ENCODE measurements at regions not wholly inside any gene's neighbourhood (a gene's known extent, or its start where the extent isn't known, plus 50 kb on each side); places are given as distances from the start of the nearest gene placed in this dataset.

DNA sequence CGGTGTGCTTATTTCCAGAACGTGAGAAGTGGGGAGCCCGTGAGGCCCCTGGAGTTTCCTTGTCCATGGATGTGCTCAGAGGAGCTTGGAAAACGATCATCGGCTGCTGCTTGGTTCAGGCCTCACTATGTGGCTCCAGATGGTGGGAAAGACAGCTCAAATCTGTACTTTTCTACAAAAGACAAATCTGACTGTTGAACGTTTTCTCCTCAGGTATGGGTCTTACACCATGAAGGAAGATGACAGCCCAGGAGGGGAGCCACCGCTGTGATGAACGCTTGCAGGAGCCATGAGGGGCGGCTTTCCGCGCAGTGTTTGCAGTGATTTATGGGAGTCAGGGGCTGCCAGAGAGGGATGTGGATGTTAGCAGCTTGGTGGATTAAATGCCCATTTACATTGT is 109.4 kb upstream of the E2F8 start:
- Histone ChIP-seq H4K20me1 (ENCODE audit: insufficient read depth, low read length) (no peaks in the 10 kb centered on the region), H3K27me3 (ENCODE audit: insufficient read depth, low read length) (no peaks in the 10 kb centered on the region), H3K27ac (ENCODE audit: low read depth, low read length, poor library complexity, severe bottlenecking) (no peak overlapping the region), H2AFZ (ENCODE audit: low read length) (no peak overlapping the region), H3K4me1 (ENCODE audit: insufficient read depth, low read length, severe bottlenecking) (no peaks in the 10 kb centered on the region), H3K4me2 (ENCODE audit: low read length) (no peak overlapping the region), H3K9me2 (ENCODE audit: low read depth, low read length) (no peaks in the 10 kb centered on the region), H3K79me2 (ENCODE audit: insufficient read depth, low read length) (no peaks in the 10 kb centered on the region), H3K9ac (ENCODE audit: low read length) (no peak overlapping the region), H3F3A (ENCODE audit: insufficient read depth, low read length) (no peaks in the 10 kb centered on the region), H3K4me3 (ENCODE audit: low read depth, low read length, poor library complexity, severe bottlenecking) (no peak overlapping the region), H3K36me3 (ENCODE audit: insufficient read depth, low read length) (no peaks in the 10 kb centered on the region), H3K9me3 (ENCODE audit: low read length) (no peaks in the 10 kb centered on the region)
- no peak for TF ChIP-seq EZH2 (IDR thresholded peaks at IDR 0.05; ENCODE audit: borderline replicate concordance, low read length)
- TF ChIP-seq, protein P1, sequence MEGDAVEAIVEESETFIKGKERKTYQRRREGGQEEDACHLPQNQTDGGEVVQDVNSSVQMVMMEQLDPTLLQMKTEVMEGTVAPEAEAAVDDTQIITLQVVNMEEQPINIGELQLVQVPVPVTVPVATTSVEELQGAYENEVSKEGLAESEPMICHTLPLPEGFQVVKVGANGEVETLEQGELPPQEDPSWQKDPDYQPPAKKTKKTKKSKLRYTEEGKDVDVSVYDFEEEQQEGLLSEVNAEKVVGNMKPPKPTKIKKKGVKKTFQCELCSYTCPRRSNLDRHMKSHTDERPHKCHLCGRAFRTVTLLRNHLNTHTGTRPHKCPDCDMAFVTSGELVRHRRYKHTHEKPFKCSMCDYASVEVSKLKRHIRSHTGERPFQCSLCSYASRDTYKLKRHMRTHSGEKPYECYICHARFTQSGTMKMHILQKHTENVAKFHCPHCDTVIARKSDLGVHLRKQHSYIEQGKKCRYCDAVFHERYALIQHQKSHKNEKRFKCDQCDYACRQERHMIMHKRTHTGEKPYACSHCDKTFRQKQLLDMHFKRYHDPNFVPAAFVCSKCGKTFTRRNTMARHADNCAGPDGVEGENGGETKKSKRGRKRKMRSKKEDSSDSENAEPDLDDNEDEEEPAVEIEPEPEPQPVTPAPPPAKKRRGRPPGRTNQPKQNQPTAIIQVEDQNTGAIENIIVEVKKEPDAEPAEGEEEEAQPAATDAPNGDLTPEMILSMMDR (IDR thresholded peaks at IDR 0.05; ENCODE audit: low read length): no peak

DNA sequence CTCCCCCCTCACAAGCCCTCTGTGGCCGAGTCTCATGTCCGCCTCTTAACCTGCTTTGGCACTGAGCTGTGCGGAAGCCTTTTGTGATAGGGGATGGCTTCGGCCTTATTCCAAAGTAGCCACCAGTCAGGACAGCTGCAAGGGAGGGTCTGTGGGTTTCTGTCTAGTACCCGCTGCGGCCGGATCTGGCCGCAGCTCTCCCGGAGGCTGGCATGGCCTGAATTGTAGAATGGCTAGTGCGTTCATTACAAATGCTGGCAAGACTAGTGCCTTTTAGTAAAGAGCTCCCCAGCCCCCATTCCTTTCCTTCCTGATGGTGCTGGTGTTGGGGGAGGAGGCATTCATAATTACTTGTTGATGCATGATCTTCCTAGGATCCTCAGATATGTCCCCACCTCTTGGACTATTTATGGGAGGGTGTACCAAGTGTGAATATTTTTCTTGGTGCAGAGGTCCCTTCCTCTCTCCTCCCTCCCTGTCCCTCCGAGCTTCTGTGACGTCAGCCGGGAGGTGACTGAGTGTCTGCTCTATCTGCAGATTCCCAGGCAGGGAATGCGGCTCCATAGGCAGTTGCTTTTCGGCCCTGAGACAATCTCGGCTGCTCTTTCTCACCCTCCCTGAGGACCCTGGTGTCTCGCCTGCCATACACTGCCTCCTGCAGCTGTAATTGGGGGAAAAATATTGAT is 108.7 kb upstream of the E2F8 start:
- Histone ChIP-seq H3K4me3 (ENCODE audit: low read depth, low read length, poor library complexity, severe bottlenecking) (no peak overlapping the region), H3K27me3 (ENCODE audit: insufficient read depth, low read length) (no peaks in the 10 kb centered on the region; the same call in 1 of the 2 replicates), H3K9me3 (ENCODE audit: low read length) (no peaks in the 10 kb centered on the region), H3K9ac (ENCODE audit: low read length) (no peak overlapping the region), H2AFZ (ENCODE audit: low read length) (no peak overlapping the region), H3K79me2 (ENCODE audit: insufficient read depth, low read length) (no peaks in the 10 kb centered on the region), H3F3A (ENCODE audit: insufficient read depth, low read length) (no peaks in the 10 kb centered on the region), H3K36me3 (ENCODE audit: insufficient read depth, low read length) (no peaks in the 10 kb centered on the region), H3K27ac (ENCODE audit: low read depth, low read length, poor library complexity, severe bottlenecking) (no peak overlapping the region), H4K20me1 (ENCODE audit: insufficient read depth, low read length) (no peaks in the 10 kb centered on the region), H3K4me1 (ENCODE audit: insufficient read depth, low read length, severe bottlenecking) (no peaks in the 10 kb centered on the region), H3K4me2 (ENCODE audit: low read length) (no peak overlapping the region), H3K9me2 (ENCODE audit: low read depth, low read length) (no peaks in the 10 kb centered on the region)
- TF ChIP-seq, protein P1 (IDR thresholded peaks at IDR 0.05; ENCODE audit: low read length): no peak
- TF ChIP-seq EZH2 (IDR thresholded peaks at IDR 0.05; ENCODE audit: borderline replicate concordance, low read length): no peak

DNA sequence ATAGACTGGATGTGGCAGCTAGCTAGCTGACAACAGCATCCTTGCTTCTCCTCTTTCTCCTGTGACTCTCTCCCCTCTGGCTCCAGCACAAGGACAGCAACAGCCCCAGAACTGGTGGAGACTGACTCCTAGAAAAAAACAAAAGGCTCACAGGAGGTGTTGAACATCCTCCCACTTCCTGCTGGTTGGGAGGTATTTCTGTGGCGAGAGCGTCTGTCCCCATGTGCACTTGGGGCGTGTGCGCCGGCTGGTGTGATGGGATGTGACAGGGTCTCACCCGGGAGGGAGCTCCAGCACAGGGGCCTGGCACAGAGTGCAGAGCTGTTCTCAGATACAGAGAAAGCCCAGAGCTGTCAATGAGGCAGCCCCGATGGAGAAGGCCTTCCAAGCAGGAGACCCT is 107.2 kb upstream of the E2F8 start:
- H3K36me3 ChIP-seq (ENCODE audit: insufficient read depth, low read length): no peaks in the 10 kb centered on the region
- TF ChIP-seq EZH2 (IDR thresholded peaks at IDR 0.05; ENCODE audit: borderline replicate concordance, low read length): no peak
- TF ChIP-seq, protein P1 (IDR thresholded peaks at IDR 0.05; ENCODE audit: low read length): no peak
- H3K27ac ChIP-seq (ENCODE audit: low read depth, low read length, poor library complexity, severe bottlenecking): no peak overlapping the region
- no peaks in the 10 kb centered on the region for H3K79me2 ChIP-seq (ENCODE audit: insufficient read depth, low read length)
- no peak overlapping the region for H2AFZ ChIP-seq (ENCODE audit: low read length)
- H3K4me3 ChIP-seq (ENCODE audit: low read depth, low read length, poor library complexity, severe bottlenecking): no peak overlapping the region
- H3K9ac ChIP-seq (ENCODE audit: low read length): no peak overlapping the region
- H3F3A ChIP-seq (ENCODE audit: insufficient read depth, low read length): no peaks in the 10 kb centered on the region
- no peaks in the 10 kb centered on the region; the same call in 1 of the 2 replicates for H3K27me3 ChIP-seq (ENCODE audit: insufficient read depth, low read length)
- H3K9me3 ChIP-seq (ENCODE audit: low read length): no peaks in the 10 kb centered on the region
- no peaks in the 10 kb centered on the region for H4K20me1 ChIP-seq (ENCODE audit: insufficient read depth, low read length)
- no peak overlapping the region for H3K4me2 ChIP-seq (ENCODE audit: low read length)
- H3K4me1 ChIP-seq (ENCODE audit: insufficient read depth, low read length, severe bottlenecking): no peaks in the 10 kb centered on the region
- H3K9me2 ChIP-seq (ENCODE audit: low read depth, low read length): no peaks in the 10 kb centered on the region

Data from OCI-LY1 (cell line).